NCI-H2196 treated with DMSO at 0.1 percent for 48 hours (cell line): ENCODE measurements at regions not wholly inside any gene's neighbourhood (a gene's known extent, or its start where the extent isn't known, plus 50 kb on each side); places are given as distances from the start of the nearest gene placed in this dataset.

Experiments
- DNase-seq: peaks from one replicate; lab custom pipeline; 2025; ENCODE audit not compliant: unreplicated experiment; lab: John Stamatoyannopoulos, UW

DNA sequence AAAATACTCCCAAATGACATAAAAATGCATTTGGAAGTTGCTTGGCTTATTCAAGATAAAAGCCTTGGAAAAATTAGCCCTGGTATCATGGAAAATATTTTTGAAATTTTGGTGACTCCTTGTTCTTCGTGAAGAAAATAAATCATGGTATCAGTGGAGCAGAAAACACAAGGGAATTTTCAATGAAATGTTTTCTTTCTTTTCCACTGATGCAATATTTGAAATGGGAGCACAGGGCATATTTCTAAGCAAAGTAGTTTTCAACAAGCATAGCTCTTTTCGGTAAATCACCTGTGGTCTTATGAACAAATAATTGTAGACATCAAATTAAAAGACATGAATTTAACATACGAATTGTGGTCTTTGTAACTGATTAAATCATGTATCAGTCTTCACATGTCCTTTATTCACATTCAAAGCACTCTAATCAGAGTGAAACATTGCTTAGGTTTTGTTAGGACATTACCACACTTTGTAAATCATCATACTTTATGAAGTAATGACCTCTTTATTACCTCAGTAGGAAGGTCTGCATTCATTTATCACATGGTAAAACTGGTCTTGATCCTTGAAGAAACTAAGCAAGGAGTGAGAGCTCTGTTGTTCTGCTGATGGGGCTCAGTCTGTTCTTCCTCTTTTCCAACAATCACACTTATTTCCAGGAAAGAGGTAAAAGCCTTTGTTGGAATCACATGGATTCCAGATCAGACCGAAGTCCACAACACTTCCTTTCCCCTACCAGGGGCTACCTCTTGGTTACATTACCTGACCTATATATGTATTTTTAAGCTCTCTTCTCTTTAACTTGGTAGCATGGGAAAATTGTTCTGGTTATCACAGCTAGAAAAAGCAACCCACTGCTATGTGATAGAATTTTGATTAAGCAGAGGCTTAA is 413.5 kb upstream of the THBS1 start:
- no peak for DNase-seq

DNA sequence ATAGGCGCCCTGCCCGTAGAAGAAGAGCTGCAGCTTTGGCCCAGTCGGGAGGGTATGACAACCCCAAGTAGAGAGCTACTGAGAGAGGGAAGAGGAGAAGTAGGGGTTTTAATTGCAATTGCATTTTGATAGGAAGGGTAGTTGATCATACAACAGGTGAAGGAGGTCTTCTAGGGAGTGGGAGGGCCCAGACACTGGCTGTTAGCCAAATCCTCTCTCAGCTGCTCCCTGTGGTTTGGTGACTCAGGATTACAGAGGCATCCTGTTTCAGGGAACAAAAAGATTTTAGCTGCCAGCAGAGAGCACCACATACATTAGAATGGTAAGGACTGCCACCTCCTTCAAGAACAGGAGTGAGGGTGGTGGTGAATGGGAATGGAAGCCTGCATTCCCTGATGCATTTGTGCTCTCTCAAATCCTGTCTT is 408.9 kb upstream of the THBS1 start:
- DNase-seq, result peak; percentile 52

DNA sequence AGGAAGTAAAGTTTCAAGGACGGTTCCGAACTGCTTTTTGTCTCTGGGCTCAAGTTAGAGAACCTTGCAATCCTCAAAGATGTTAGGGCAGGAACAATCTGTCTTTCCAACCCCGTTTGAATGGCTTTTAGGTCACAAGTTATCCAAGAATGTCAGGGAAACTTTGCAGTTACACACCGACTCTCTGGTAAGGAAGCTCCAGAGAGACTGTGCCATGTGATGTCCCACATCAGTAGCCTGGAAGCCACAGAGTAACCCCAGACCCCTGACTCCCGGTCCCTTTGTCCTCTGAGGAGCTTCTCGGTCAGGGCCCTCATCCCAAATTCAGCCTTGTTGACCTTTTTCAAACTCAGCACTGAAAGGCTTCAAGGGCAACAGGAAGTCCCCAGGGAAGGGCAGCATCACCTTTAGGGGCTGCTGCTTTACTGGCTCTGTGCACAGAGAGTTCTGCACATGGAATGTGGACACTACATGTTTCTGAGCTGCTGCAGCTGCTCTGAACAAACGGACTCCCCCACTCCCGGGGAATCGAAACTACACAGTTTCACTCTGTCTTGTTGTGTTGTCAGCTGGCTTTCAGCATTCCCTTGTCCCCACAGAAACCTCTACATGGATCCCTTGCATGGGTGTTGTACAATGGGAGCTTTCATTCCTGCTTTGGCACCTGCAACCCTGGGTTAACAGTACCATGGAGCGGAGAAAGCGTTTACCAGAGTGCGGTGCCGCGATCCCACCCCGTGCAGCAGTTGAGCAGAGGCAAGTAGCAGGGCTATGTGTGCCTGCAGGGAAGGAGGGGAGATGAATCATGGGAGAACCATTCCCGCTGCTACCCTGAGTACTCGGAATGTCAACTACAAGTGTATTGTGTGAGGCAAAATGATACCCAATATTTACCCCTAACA is 408.2 kb upstream of the THBS1 start:
- DNase-seq, result no peak

DNA sequence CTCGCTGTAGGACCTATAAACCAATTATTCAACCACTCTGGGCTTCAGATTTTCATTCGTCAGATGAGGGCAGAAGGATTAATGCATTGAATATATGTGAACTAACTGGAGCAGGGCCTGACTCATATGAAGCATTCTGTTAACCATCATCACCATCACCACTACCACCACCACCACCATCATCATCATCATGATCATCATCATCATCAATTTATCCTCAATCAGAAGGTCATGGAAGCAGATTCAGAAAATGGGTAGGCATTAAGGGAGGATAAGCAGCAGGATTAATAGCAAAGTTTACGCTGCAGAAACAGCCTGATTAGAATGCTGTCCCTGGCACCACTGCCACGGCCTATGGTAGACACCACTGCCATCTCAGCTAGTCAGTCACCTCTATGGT is 407.5 kb upstream of the THBS1 start:
- no peak for DNase-seq

DNA sequence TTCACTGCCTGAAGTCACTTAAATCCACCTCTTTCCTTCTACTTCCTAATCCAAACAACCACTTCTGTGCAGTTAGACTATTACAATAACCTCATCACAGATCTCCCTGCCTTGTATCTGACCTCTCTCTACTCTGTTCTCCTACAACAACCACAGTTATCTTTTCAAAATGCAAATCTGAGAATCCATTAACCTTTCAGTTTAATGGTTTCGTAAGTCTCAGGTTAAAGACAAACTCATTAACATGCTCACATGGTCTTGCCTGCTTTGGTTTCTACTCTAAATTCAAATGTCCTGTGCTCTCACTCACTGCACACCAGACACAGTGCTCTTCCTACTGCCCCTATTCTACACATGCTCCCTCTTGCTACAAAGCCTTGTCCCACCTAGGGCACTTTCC is 406.5 kb upstream of the THBS1 start:
- no peak for DNase-seq

DNA sequence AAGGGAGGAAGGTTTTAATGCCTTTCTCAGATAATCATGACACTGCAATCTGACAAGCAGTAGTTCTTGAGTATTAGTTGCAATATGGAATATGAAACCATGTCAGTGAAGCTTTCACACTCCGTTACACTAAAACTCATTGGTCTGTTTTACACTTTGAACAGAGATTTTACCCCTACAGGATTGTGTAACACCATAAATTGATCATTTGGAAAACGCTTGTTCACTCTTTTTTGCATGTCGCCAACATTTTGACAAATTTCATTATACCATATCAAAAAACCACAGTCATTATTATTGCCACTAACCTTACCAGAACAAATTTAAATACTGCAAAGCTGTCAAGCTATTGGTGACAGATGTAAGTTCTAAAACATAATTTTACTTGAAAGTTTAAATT is 404.8 kb upstream of the THBS1 start:
- no peak for DNase-seq

DNA sequence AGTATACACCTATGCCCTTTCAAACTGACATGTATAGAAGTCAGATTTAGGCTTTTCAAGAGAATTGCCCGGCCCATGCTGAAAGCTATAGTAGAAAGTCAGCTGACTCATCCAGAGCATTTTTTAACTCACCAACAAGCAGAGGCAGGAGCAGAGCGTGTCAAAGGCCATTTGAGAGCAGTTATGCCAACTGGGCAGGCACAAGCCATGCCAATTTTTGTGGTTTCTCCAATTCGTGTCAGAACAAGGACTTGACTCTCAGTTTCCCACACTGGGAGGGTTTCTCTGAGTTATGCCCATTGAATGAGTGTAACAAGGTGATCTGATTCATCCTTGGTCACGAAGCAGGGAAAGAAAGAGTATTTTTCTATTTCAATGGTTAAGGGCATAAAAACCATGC is 403.3 kb upstream of the THBS1 start:
- DNase-seq, result no peak

DNA sequence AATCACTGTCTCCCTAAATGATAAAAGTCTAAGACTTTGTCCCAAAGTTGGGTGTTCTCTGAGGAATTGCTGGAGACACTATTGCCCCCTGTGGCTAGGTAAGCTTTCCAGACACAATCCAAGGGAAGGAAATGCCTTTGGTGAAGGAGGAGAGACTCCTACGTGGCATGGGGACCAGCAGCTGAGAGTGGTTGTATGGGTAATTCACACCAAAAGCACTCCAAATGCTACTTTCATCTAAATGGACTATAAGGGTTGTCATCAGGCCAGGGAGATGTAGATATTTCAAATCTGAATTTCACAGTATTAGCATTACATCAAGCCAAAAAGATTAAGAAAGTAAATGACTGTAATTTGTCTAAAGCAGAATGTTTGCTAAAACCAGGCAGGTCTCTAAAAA is 400.8 kb upstream of the THBS1 start:
- no peak for DNase-seq

DNA sequence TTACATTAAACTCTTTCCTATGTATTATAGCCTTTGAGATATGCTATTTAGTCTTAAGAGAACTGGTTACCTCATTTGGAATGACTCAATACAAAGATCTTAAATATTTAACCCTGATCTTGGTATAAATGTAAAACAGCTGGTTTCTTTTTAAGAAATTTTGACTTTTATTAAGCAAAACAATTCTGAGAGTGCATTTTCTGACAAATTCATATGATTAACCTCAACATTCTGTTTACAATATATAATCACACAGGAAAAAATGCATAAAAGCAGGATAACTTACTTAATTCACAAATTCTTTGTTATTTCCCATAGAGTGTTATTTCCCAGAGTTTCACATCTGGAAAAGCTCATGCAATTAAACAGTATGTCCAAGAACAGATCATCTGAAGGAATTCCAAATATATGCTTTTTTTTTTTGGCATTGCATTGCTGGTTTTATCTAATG is 400.4 kb upstream of the THBS1 start:
- DNase-seq, result no peak

DNA sequence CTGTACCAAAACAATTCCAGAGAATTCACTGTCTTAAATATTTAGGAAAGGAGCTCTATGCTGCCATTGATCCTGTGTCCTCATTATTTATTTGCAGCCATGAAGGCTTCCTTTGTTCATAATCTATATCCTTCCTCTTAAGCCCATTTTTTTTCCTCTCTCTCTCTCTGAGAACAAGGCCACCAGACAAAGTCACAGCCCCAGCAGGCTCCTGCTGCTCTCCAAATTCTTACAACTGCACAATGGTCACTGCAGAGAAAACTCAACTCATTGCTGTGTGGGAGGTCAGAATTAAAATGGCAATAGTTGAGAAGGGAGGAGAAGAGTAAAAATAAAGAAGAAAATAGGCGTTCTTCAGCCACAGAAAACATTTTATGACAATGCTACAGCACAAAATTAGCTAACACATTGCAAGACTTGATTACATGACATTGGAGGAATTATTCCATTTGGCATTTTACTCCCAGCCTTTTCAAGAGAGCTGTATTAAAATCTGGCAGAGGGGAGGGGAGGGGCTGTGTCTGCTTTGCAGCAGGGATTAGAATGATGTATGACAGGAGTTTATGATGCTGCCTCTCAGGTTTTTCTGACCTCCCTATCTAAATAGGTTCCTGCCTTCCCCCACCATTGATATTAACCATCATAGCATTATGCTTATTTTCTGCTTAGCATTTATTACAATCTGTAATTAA is 399.7 kb upstream of the THBS1 start:
- DNase-seq, result no peak

DNA sequence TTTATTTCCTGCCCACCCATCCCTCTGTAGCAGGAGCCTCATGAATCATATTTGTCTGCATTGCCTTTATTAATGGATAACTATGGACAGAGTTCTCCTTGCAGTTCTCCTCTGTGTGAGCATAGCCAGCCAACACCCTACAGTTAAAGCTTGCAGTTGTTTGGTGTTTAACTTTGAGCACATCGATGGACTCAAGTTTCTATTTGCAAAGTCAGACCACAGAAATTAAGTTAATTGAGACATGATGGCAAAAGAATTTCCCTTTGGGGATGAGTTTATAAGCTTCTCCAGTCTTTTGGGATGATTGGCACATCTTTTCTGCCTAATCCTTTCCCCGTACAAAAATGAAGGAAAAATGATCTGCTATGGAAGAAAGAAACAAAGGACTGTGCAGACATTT is 398.9 kb upstream of the THBS1 start:
- DNase-seq, result no peak

DNA sequence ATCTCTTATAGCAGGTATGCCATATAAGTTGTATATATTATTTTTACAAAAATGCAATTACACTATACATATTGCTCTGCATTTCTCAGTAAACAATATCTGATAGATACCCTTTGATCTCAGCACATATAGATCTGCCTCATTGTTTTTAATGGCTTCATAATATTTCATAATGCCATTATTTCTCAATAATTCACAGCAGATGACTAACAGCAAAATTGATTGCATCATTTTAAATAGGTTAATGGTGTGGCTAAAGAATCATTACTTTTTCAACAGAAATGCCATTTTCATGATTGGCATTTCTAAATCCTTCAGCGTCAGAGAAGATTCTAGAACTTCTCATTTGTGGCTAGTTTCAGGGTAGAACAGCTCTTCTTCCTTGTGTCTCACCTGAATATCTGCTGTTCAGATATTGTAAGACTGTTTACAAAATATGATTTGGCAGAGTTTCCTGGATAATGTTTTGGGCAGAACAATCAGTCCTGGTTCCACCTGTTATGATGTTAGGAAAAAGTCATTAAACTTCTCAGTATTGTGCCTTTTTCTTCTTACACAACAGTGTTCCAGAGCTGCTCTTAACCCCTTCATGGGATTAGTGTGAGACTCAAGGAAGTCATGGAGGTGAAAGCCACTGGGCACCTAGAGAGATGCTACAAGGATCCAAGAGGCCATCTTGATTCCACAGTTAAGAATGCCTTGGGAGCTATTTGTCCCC is 397.6 kb upstream of the THBS1 start:
- DNase-seq, result no peak

DNA sequence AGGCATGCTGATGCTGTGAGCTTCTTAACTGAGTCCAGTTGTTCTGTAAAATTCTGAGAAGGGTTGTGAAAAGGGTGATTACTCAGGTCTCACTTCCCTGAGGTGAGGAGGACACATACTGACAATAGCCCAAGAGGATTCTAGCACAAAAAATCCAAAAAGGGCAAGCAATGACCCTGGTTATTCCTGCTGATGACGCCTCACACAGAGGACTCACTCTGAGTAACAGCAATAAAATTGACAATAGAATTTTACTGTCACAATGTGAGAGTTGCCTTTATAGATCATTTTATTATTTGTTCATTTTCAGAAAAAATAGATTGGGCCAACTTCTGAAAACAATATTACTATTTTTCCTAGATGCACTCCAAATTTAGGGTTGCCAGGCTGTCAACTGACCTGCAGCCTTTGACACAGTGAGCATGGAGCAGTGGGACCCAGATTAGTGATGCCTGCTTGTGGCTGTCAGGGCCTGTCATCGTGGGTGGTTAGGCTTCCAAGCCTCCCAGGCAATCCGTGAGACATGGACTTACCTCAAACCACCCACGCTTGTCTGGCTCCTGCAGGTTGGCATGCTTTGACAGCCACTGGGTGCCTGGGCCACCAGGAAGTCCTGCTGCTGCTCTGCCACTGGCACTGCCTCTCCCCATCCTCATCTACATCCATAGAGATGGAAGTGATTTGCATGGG is 396.0 kb upstream of the THBS1 start:
- no peak for DNase-seq

DNA sequence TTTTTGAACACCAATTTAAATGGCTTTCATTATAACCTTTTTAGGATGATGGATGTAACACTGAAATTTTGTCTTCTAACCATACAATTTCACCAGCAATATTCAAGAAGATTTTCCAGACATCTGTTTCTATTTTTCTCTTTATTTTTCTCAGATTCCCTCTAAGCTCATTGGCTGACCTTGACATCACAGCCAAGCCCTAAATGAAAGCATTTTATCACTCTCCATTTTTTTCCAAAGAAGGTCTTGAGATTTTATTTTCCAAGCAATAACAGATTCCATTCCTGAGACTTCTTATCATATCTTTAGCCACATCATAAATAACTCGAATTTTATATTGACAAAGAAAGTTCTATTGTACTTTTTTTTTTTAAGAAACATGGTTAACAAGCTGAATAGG is 392.6 kb upstream of the THBS1 start:
- DNase-seq, result no peak

DNA sequence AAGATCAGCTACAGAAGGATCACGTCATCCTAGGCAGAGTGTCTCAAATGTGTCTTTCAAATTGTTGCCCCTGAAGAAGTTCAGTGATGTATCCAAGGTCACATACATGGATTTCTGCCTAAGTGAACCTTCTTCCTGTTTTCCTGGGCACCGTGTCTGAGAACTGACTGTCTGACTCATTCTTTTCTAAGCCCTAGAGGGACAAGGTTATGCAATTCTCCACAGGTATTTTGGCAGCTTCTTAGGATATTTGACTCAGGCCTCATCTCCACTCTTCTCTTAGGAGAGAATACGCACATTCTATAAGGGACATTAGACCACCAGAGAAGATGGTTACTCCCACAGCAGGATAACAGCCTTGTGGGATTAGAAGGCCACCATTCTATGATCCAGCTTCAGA is 391.9 kb upstream of the THBS1 start:
- no peak for DNase-seq

DNA sequence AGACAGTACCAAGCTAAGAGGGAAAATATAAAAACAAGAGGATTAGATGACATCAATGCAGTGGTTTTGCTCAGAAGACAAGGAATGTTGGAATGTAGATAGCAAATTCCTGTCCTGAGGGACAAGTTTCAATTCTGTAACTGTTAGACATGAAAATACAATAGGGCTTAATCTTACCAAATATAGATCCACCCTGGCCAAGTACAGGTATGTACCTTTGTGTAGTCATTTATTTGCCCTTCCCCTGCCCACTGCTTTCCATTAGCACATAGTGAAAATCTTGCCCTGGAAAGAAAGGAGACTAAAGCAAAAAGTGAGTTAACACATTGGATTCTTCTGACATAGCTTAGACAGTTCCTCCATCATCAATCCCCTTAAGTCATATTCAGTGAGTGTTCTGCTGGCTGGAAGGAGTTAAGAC is 389.0 kb upstream of the THBS1 start:
- no peak for DNase-seq

DNA sequence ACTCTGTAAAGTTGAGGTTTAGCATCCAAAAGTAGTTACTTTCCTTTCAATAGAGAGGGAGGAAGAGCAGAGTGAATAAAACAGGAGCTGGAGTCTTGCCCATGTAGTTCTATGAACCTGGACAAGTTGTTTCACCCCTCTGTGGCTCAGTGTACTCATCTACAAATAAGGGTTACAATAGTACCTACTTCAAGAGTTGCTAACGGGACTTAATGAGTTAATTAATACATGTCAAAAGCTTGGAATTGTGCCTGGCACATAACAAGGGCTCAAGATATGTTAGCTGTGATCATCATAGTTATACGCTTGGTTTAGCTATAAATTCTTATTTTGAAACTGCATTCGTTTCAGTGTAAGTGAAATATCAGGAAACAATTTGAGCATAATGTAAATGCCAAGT is 388.5 kb upstream of the THBS1 start:
- no peak for DNase-seq

DNA sequence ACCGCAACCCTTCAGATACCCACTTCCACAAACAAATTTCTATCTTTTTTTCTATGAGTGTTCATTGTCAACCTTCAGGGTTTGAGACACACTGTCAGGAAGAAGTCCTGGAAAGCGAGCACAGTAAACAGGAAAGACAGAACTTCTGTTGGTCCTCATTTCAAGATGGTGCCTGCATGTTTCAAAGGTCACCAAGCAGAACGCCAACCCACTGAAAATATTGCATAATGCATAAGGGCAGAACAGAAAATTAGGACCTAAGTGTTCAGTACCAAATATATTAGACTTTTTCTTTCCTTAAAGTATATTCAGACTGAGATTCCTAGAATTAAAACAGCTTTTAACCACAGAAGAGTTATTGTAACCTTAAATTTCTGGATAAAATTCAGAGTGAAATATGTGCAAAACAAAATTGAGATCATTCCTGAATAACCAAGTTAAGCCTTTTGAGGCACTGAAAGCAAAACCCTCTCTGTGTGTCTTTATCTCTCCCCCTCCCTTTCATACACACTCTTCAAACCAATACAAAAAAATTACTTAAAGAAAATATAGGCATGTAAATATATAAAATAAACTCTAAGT is 387.8 kb upstream of the THBS1 start:
- DNase-seq, result no peak

DNA sequence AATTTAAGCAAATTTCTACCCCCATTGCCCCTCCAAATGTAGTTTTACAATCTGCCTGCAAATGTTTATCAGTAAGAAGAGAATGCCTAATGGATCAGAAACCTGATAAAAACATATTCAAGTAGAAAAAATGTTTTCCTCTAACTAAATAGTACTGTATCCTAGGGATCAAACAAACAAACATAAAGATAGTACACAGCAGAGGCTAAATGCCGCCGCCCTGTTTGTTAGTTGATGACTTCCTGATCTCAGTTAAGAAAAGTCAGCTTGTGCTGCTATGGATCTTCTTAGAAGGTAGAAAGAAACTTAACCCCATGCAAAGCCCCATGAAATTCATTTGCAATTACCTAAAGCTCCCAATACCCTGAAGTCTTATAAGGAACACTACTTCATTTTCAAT is 387.3 kb upstream of the THBS1 start:
- DNase-seq, result no peak
